CD14-positive monocyte (primary cell): ENCODE measurements at regions not wholly inside any gene's neighbourhood (a gene's known extent, or its start where the extent isn't known, plus 50 kb on each side); places are given as distances from the start of the nearest gene placed in this dataset.

Experiments used
- DNase-seq, 3 donors: peaks; one replicate each; pipeline ENCODE4 v3.0.0-alpha.2; 2011 to 2022
- H2AFZ ChIP-seq: 2 replicates; pipeline ENCODE4 v1.6.0; 2012; ENCODE audit warnings: mild to moderate bottlenecking, low read depth, low read length, inconsistent platforms; ENCODE audit not compliant: insufficient read depth, poor library complexity, severe bottlenecking
- H3K27ac ChIP-seq, 2 donors: 1 replicate in 1 of 2; 2 replicates in 1 of 2; pipeline ENCODE4 v1.5.1; 2012 to 2013; ENCODE audit warnings: low read length in 2 of 2, control low read depth in 1 of 2, inconsistent platforms in 1 of 2, low read depth in 1 of 2, mild to moderate bottlenecking in 1 of 2
- H3K27me3 ChIP-seq, 2 donors: one replicate each; pipeline versions ENCODE4 v1.6.0 to v1.6.1; 2011 to 2013; ENCODE audit warnings: low read length in 2 of 2; ENCODE audit not compliant: control insufficient read depth in 2 of 2, insufficient read depth in 2 of 2
- H3K36me3 ChIP-seq, 2 donors: replicated peaks in 1 of 2; 1 replicate in 1 of 2; 2 replicates in 1 of 2; pipeline versions ENCODE4 v1.5.1 to v1.6.1; 2012 to 2013; ENCODE audit warnings: low read length in 2 of 2, control low read depth in 1 of 2, inconsistent platforms in 1 of 2, mild to moderate bottlenecking in 1 of 2; ENCODE audit not compliant: insufficient read depth in 2 of 2, control insufficient read depth in 1 of 2
- H3K4me1 ChIP-seq, 2 donors: 1 replicate in 1 of 2; 2 replicates in 1 of 2; pipeline versions ENCODE4 v1.5.1 to v1.6.1; 2012 to 2013; ENCODE audit warnings: low read length in 2 of 2, control low read depth in 1 of 2, inconsistent platforms in 1 of 2, mild to moderate bottlenecking in 1 of 2, moderate library complexity in 1 of 2; ENCODE audit not compliant: insufficient read depth in 2 of 2, control insufficient read depth in 1 of 2
- H3K4me2 ChIP-seq: replicated peaks from 2 replicates; pipeline ENCODE3; 2012; ENCODE audit warnings: low read length, moderate library complexity, mild to moderate bottlenecking; ENCODE audit not compliant: poor library complexity, severe bottlenecking; ENCODE audit errors: extremely low read depth
- H3K4me3 ChIP-seq, 3 experiments: fragments of 200-600 bp in 1 of 3; sonication (generic) in 1 of 3; replicated peaks in 1 of 3; 1 replicate in 2 of 3; 2 replicates in 1 of 3; pipeline ENCODE4 v1.5.1; 2011 to 2013; ENCODE audit warnings: low read length in 3 of 3, mild to moderate bottlenecking in 3 of 3, control low read depth in 2 of 3, low read depth in 2 of 3, inconsistent platforms in 1 of 3, moderate library complexity in 1 of 3
- H3K79me2 ChIP-seq: 2 replicates; pipeline ENCODE4 v1.6.0; 2012; ENCODE audit warnings: mild to moderate bottlenecking, control low read depth, inconsistent platforms, low read length, moderate library complexity; ENCODE audit not compliant: insufficient read depth
- H3K9ac ChIP-seq: 2 replicates; pipeline ENCODE4 v1.6.0; 2017; ENCODE audit warnings: low read length, mild to moderate bottlenecking; ENCODE audit not compliant: insufficient read depth, poor library complexity, severe bottlenecking
- H3K9me3 ChIP-seq, 2 donors: replicated peaks in 1 of 2; 1 replicate in 1 of 2; 2 replicates in 1 of 2; pipeline versions ENCODE4 v1.5.1 to v1.6.1; 2012 to 2013; ENCODE audit warnings: low read length in 2 of 2, control low read depth in 1 of 2; ENCODE audit not compliant: control insufficient read depth in 1 of 2, insufficient read depth in 1 of 2
- H4K20me1 ChIP-seq: 2 replicates; pipeline ENCODE4 v1.6.0; 2012; ENCODE audit warnings: mild to moderate bottlenecking, low read length, control low read depth, moderate library complexity; ENCODE audit not compliant: insufficient read depth
- H3K27ac Mint-ChIP-seq, 7 donors: one replicate each; pipeline ENCODE4 v1.8.0; 2020; ENCODE audit warnings: mild to moderate bottlenecking in 7 of 7, mixed read lengths in 7 of 7, moderate library complexity in 6 of 7, inconsistent platforms in 2 of 7
- H3K27me3 Mint-ChIP-seq, 3 donors: one replicate each; pipeline ENCODE4 v1.8.0; 2021 to 2022; ENCODE audit warnings: low read depth in 3 of 3, mild to moderate bottlenecking in 3 of 3, mixed read lengths in 3 of 3, moderate library complexity in 3 of 3, inconsistent platforms in 1 of 3
- H3K36me3 Mint-ChIP-seq, 2 donors: one replicate each; pipeline ENCODE4 v1.8.0; 2020; ENCODE audit warnings: mixed read lengths in 2 of 2, inconsistent platforms in 1 of 2, mild to moderate bottlenecking in 1 of 2
- H3K4me1 Mint-ChIP-seq: one replicate; pipeline ENCODE4 v1.8.0; 2020; ENCODE audit warnings: mild to moderate bottlenecking, mixed read lengths
- H3K4me3 Mint-ChIP-seq, 2 donors: one replicate each; pipeline ENCODE4 v1.8.0; 2020; ENCODE audit warnings: mild to moderate bottlenecking in 2 of 2, mixed read lengths in 2 of 2, moderate library complexity in 1 of 2
- H3K9me3 Mint-ChIP-seq, 7 donors: one replicate each; pipeline ENCODE4 v1.8.0; 2020 to 2022; ENCODE audit warnings: mixed read lengths in 7 of 7, mild to moderate bottlenecking in 6 of 7, moderate library complexity in 6 of 7, inconsistent platforms in 2 of 7
- WGBS: methylation state at CpG from one replicate; pipeline ENCODE4 v1.1.5; 2013; ENCODE audit warnings: missing lambda C conversion rate; ENCODE audit not compliant: insufficient coverage; 5-methylcytosine and 5-hydroxymethylcytosine counted together
- intact Hi-C, 2 donors: fragments of 100-400 bp; cut with micrococcal nuclease; formaldehyde crosslinking; loops; one replicate each; pipeline versions ENCODE4 v1.15.0 to v1.15.1; 2023
- TF ChIP-seq, protein P1 (sequence below): fragments of 200-600 bp; IDR thresholded peaks from one replicate; pipeline ENCODE4 v1.8.0; 2022; ENCODE audit warnings: antibody characterized with exemption, mild to moderate bottlenecking

GRCh38 chr1:109827466-109827865, 63.7 kb upstream of the EPS8L3 start:
- 100% methylated on average over 1 of the region's 4 CpGs for WGBS
- intact Hi-C loops = loop anchor here in 1 of 2 donors (5.0 kb wide), 1 partner anchor 35 kb away; no protein-coding TSS in a partner anchor

DNA sequence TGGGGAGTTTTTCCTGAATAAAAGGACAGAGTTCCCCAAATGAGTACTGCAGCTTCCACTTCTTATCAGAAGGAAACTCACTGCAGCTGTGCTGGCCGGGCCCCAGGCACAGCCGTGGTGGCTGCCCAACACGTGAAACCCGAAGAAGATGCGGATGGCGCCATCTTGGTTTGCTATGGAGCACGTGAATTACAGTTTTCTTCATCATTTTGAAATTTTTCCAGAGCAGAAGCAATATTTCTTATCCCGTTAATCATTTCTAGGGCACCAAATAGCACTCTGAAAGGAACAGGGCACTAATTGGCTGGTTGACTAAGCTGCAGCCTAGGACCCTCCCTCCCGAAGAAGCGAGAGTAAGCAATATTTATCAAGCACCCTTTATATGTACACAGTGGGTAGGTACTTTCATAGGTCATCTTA, 63.2 kb upstream of the EPS8L3 start:
- no peak overlapping the region for H2AFZ ChIP-seq
- TF ChIP-seq, protein P1, sequence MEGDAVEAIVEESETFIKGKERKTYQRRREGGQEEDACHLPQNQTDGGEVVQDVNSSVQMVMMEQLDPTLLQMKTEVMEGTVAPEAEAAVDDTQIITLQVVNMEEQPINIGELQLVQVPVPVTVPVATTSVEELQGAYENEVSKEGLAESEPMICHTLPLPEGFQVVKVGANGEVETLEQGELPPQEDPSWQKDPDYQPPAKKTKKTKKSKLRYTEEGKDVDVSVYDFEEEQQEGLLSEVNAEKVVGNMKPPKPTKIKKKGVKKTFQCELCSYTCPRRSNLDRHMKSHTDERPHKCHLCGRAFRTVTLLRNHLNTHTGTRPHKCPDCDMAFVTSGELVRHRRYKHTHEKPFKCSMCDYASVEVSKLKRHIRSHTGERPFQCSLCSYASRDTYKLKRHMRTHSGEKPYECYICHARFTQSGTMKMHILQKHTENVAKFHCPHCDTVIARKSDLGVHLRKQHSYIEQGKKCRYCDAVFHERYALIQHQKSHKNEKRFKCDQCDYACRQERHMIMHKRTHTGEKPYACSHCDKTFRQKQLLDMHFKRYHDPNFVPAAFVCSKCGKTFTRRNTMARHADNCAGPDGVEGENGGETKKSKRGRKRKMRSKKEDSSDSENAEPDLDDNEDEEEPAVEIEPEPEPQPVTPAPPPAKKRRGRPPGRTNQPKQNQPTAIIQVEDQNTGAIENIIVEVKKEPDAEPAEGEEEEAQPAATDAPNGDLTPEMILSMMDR = no peak
- Mint-ChIP-seq H3K27ac (peak overlapping the region in 2 of 7 donors; percentile 38 to 55), H3K9me3 (peaks cover 0 to 6% (median 3%) of the 10 kb centered on the region in 7 donors), H3K36me3 (peaks cover under 1 to 12% of the 10 kb centered on the region in 2 donors), H3K4me3 (peak overlapping the region in 1 of 2 donors; percentile 49), H3K27me3 (peaks cover 5 to 8% (median 7%) of the 10 kb centered on the region in 3 donors), H3K4me1 (peaks cover 53% of the 10 kb centered on the region)
- H3K27ac ChIP-seq = no peak overlapping the region
- H3K4me2 ChIP-seq = no peak overlapping the region
- H3K36me3 ChIP-seq = no peaks in the 10 kb centered on the region
- peaks cover 0 to under 1% of the 10 kb centered on the region in 2 donors for H3K9me3 ChIP-seq
- H3K4me1 ChIP-seq = peaks cover 47 to 56% of the 10 kb centered on the region in 2 donors
- no peaks in the 10 kb centered on the region for H3K27me3 ChIP-seq
- DNase-seq = peak in 2 of 3 donors; percentile 23 to 61
- no peak overlapping the region for H3K9ac ChIP-seq
- no peaks in the 10 kb centered on the region for H4K20me1 ChIP-seq
- no peaks in the 10 kb centered on the region for H3K79me2 ChIP-seq
- no peak overlapping the region for H3K4me3 ChIP-seq
- intact Hi-C loops = loop anchor here in 1 of 2 donors (5.0 kb wide), 1 partner anchor 35 kb away; no protein-coding TSS in a partner anchor
- 17% methylated on average over 8 of the region's 10 CpGs for WGBS

More at GRCh38 chr1:109827466-109827865, 63.7 kb upstream of the EPS8L3 start:
- Histone ChIP-seq H3K4me3 (no peak overlapping the region), H3K9me3 (peaks cover 0 to 6% of the 10 kb centered on the region in 2 donors), H3K9ac (no peak overlapping the region), H3K79me2 (no peaks in the 10 kb centered on the region), H3K4me1 (peaks cover 42 to 51% of the 10 kb centered on the region in 2 donors), H4K20me1 (no peaks in the 10 kb centered on the region), H2AFZ (no peak overlapping the region), H3K27ac (no peak overlapping the region), H3K27me3 (no peaks in the 10 kb centered on the region), H3K4me2 (no peak overlapping the region), H3K36me3 (no peaks in the 10 kb centered on the region)
- Mint-ChIP-seq H3K4me1 (peaks cover 48% of the 10 kb centered on the region), H3K9me3 (peaks cover 4 to 11% (median 8%) of the 10 kb centered on the region in 7 donors), H3K4me3 (no peak overlapping the region), H3K36me3 (peaks cover 3 to 15% of the 10 kb centered on the region in 2 donors), H3K27me3 (peaks cover 2 to 8% (median 7%) of the 10 kb centered on the region in 3 donors), H3K27ac (peak overlapping the region in 1 of 7 donors; percentile 33)
- TF ChIP-seq, protein P1 = no peak
- peak in 1 of 3 donors; percentile 41 for DNase-seq
